Hindlimb muscle (tissue), 1 donor: ENCODE measurements at regions not wholly inside any gene's neighbourhood (a gene's known extent, or its start where the extent isn't known, plus 50 kb on each side); places are given as distances from the start of the nearest gene placed in this dataset.

ENCODE experiments used
- DNase-seq: peaks from one replicate; pipeline ENCODE4 v3.0.0-alpha.2; 2013

DNA sequence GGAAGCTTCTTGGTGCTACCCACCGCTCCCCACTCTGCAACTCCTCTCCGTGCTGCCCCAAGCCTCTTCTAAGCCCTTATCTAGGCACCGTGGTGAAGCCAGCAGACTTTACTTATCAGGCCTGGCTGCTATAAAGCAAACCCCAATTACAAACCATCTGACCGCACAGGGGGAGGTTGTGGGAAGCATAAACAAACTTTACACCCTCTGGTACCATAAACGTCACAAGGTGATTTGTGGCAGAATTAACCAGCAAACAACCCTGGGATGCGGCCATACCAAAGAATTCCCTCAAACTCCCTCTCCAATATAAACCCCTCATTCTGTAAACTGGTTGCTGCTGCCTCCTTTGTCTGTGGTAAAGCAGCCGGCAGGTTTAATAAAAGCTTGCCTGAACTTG, 55.2 kb downstream of the MAGEC2 start:
- DNase-seq, result no peak

DNA sequence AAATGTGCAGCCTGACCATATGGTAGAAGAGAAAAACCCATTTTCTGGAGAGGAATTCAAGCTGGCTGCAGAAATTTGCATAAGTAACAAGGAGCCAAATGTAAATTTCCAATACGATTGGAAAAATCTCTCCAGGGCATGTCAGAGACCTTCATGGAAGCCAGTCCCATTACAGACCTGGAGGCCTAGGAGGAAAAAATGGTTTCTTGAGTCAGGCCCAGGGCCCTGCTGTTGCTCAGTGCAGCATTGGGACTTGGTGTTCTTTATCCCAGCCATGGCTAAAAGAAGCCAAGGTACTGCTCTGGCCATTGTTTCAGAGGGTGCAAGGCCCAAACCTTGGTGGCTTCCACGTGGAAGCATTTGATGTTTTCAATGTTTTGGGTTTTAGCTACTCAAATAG, 70.6 kb downstream of the MAGEC2 start:
- no peak for DNase-seq

DNA sequence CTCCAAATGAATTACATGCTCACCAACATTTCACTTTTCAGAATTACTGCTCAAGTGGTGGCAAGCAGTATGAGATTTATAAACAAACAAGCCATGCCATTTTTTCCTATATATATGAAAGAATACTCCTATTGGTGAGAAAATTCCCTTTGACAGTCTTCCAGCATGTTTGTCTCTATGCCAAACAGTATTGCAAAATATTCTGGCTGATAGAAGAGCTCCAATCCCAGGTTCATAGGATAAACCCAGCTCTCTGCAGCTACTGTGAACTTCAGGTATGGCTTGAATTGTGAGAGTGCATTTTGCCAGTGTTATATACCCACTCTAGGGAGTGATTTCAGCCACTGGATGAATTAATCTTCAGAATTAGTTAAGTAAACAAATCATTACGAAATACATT, 108.8 kb downstream of the MAGEC2 start:
- no peak for DNase-seq

DNA sequence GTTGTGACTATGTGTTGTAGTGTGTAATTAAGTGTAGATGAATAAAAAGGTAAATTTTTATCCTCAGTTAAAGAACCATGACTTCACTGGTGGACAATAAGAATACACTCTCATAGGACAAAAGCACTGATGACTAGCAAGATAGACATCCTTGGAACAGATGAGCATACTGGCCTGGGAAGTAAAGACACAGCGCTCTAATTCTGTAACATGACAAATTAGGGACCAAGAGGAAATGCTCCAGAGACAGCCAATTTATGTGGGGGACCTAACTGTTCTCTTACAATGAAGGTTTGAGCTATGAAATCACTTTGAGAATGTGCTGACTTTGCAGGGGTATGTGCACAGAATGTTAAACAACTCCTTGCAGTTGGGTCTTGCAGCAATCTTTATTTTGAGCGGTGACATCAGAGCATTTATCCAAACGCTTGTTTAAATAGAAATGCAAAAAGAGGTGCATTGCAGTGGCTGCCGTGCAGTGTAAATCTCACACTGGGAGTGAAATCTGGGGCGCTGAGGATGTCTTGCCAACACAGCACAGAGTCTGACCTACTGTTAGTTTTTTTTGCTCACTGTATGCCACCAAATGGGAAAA, 109.3 kb downstream of the MAGEC2 start:
- no peak for DNase-seq

DNA sequence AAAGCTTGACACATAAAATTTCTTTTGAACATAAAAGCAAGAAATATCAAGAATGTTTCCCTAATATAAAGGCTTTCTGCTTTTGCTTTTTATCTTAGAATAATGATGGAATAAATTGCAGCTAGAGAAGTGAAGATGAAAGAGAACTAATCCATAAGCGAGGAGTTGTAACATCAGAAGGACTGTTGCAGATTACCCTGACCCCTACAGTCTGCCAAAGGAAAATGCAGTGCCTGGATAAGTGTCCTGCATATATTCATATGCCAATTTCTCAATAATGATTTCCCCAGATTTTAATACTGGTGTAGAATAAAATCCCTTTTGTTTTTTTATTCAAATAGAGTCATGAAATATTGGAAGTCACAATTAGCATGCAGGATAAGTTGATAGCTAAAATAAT, 115.9 kb downstream of the MAGEC2 start:
- DNase-seq, result peak; percentile 16

DNA sequence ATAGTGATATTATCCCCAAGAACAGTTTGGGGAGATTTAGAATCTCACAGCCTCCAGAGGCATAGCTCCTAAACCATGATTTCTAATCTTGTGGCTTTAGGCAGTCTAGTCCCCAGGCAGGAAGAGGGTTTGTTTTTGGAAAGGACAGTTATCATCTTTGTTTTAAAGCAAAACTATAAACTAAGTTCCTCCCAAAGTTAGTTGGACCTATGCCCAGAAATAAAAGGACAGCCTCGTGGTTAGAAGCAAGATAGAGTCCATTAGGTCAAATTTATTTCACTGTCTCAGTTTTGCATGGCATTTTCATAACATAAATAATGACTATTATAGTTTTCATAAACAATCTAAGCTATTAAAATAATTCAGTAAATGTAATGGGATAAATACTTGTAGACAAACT, 120.5 kb downstream of the MAGEC2 start:
- DNase-seq, result no peak

DNA sequence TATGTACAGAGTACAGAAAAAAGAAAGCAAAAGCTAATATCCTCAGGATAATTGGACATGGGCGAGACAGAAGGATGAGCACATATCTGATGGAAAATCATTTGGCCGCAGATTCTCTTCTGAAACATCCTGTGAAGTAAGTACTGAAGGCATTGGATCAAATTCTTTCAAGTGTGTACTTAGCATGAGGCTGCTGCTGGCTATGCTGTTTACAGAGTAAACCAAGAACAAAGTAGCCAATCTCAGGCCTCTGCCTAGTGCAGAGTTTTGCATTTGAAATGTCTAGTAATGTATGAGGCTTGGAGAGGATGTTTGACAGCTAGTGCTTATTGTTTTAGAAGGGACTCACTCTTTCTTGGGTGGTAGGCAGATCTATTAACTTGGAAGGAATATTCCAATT, 128.5 kb downstream of the MAGEC2 start:
- no peak for DNase-seq

DNA sequence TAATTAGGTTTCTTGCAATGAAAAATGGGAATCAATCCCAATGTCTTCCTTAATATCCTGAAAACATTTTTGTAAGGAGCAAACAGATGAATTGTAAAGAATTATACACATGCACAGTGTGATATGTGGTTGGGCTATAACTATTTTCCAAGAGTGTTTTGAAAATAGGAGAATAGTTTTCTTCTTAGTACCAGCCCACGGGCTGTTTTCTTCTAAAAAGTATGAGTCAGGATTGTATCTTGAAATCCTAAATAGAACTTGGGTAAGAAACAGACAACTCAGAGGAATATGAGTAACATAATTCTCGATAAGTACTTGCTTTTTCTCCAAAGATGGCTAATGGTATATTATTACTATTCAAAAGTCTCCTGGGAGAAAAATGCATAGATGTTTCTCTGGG, 136.7 kb downstream of the MAGEC2 start:
- DNase-seq, result no peak

DNA sequence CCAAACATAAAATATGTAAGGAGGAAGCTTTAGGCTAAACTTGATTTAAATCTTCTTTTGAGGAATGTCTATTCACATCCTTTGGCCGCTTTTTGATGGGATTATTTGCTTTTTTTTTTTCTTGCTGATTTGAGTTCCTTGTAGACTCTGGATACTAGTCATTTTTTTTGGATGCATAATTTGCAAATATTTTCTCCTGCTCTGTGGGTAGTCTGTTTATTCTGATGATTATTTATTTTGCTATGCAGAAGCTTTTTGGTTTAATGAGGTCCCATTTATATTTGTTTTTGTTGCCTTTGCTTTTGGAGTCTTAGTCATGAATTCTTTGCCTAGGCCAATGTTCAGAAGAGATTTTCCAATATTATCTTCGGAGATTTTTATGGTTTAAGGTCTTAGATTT, 144.9 kb downstream of the MAGEC2 start:
- no peak for DNase-seq

DNA sequence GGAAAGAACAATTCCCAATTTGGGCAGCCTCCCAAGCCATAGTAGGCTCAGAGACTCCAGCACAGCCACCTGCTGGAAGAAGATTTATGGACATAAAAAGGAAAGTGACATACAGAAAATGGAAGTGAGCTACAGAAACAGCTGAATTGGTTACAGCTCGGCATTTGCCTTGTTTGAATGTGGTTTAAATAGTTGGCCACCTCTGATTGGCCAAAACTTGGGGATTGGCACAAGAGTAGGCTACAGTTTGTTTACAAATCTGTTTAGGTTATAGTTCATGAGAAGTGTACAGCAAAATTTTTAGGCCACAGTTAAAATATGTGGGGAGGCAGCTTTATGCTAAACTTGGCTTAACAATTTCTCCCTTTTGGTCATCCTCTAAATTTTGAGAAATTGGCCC, 150.4 kb downstream of the MAGEC1 start:
- DNase-seq, result no peak

DNA sequence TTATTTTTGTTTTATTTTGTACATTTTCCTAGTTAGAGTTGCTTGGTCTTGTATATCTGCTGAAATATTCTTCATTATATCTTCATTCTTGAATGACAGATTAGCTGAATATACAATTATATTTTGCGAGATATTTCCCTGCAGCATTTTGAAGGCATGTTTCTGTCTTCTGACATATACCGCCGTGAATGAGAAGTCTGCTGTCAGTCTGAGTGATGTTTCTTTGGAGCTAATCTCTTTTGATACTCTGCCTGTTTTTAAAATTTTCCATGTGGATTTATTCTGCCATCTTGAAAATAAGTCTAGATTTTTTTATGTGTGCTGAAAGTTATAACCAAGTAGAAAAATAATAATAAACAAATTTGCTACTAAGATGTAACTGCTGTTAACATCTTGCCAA, 148.5 kb downstream of the MAGEC1 start:
- DNase-seq, result no peak

DNA sequence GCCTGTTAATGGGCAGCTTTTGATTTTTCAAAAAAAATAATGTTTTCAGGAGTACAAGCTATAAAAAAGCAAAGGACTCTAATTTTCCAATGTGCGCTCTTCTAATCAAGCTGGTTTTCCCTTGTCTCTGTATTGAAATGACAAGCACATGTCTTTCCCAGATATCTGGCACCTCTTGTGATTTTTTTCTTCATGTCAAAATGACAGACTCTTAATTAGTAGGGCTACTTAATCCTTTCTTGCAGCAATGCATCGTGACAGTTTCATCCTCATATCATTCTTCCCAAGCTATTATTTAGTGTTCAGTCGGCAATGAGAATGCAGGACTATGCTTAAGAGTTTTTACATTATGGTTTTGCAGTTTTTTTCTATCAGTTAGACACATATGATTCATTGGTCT, 139.5 kb downstream of the MAGEC1 start:
- DNase-seq, result no peak

DNA sequence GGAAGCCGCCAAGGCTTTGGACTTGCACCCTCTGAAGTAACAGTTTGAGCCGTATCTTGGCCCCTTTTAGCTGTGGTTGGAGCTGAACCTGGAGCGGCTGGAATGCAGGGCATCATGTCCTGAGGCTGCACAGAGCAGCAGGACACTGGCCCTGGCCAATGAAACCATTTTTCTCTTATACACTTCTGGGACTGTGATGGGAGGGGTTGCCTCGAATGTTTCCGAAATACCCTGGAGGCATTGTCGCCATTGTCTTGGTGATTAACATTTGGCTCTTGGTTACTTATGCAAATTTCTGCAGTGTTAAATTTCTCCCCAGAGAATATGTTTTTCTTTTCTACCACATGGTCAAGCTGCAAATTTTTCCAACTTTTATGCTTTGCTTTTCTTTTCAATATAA, 137.2 kb downstream of the MAGEC1 start:
- no peak for DNase-seq

DNA sequence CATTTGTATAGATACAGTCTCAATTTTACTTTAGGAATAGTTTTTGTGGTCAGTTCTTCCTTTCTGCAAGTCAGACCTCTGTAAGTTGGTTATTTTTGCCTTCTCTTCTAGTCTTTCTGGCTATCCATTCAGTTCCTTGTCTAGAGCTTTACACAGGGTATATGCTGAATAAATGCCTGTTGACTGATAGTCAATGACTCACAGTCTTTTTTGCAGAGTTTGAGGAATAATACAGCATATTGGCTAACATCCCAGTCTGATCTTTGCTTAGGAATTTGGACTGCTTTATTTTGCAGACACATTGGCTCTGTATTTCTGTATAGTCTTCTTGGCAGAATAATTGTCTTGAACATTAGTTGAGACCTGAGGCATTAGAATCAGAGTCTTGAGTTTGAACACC, 132.4 kb downstream of the MAGEC1 start:
- no peak for DNase-seq

DNA sequence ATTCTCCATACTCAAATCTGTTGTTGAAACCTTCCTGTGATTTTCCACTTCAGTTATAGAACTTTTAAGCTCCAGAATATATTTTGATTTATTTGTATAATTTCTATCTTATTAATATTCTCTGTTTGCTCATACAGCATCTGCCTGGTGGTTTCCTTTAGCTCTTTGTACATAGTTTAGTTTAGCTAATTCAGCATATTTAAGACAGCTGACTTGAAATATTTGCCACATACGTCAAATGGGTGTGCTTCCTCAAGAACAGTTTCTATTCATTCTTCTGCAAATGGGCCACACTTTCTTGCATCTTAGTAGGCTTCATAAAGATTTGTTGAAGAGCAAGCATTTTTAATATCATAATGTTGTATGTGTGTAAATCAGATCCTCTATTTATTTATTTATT, 101.8 kb downstream of the MAGEC1 start:
- no peak for DNase-seq

DNA sequence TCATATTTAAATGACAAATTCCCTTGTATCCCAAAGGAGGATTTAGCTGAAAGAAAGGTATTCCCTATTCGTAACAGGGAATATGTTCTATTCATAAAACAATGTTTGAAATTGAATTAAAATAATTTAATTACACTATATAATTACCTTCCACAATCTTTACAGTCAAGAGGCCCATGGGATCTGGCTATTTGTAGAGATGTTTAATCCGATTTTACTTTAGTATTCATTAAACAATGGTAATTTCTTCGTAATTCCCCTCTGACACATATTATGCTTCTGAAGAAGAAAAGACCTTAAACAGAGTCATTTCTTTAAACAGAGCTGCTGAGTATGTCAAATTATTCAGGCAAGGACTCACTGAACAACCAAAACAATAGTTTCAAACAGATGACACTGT, 98.8 kb downstream of the MAGEC1 start:
- DNase-seq, result no peak

DNA sequence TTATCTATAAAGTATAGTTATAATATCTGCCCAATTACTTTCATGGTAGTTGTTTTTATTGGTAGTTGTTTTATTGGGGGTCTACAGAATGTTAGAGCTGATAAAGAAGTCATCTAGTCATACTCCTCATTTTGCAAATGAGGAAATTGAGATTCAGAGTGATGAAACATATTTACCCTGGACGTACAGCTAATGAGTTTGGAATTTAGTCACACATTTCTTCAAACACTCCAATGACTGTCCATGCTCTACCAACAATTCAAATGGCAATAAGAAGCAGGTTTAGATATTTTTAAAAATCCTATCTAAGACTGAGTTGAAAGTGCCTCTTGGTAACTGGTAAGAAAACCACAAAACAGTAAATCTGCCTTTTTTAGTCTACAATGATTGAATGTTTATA, 98.2 kb downstream of the MAGEC1 start:
- no peak for DNase-seq

DNA sequence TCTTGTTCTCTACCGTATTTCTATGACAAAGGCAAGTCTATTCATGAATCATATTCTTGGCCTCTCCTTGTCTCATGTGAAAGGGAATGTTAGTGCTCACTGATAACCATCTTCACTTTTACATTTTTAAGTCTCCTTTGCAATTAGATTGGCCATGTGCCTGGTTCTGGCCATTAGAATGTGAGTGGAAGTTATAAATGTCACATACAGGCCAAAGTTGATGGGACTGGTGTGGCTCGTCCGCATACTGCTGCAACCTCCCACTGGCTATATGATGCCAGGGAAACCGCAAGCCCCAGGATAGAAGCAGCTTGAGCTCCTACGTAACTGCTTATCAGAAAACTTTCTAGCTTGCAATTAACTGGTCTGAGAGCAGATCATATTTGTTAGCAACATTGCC, 86.1 kb downstream of the MAGEC1 start:
- no peak for DNase-seq

DNA sequence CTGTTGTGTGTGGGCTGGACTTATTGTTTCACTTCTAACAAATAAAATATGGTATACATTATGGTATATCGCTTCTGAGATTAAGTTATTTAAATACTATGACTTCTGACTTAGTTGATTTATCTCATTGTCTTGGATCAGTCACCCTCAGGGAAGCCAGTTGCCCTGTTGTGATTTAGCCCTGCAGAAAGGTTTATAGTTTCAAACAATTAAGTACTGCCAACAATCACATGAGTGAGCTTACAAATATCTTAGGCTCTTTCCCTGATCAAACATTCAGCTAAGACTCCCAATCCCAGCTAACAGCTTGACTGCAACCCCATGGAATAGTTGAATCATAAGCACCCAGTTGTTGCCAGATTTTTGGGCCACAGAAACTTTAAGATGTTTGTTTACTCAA, 85.4 kb downstream of the MAGEC1 start:
- no peak for DNase-seq

DNA sequence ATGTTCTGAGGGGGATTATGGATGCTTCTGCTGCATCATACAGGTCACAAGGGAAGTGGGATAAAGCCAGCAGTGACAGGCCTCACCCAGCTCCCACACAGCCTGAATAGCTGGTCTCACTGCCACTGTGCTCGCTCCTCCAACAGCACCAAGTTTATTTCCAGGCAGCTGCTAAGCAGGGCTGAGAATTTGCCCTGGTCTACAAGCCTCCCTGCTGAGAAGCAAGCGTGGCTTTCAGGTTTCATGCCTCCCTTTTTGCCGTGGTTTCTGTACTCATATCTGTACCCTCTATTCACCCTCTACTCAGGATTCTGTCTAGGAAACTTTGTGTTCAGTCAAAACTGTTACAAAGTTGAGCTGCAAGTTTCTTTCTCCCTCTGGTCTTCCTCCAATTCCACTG, 78.6 kb downstream of the MAGEC1 start:
- DNase-seq, result no peak

DNA sequence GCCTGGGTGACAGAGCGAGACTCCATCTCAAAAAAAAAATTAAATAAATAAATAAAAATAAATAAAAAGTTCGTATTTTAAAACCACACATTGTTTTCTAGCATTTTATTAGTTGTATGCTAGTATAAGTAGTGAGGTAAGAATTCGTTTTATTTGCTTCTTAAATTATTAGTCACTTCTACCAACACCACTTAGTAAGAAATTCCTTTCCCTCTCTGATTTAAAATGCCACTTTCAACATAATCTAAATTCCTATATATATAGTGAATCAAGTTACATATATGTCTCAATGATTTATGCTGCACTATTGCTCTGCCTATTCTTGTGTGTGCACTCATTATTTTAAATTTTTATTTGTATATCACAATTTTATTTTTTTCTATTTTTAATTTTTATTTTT, 72.1 kb downstream of the MAGEC1 start:
- no peak for DNase-seq

DNA sequence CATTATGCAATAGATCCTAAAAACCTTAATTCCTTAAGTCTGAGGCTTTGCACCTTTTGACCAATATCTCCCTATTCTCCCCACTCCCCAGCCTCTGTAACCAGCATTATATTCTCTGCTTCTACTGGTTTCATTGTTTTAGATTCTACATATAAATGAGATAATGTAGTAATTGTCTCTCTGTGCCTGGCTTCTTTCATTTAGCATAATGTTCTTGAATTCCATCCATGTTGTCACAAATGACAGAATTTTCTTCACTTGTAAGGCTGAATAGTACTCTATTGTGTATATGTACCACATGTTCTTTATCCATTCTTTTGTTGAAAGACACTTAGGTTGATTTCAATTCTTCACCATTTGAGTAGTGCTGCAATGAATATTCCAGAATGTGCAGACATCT, 66.0 kb downstream of the MAGEC1 start:
- DNase-seq, result no peak

DNA sequence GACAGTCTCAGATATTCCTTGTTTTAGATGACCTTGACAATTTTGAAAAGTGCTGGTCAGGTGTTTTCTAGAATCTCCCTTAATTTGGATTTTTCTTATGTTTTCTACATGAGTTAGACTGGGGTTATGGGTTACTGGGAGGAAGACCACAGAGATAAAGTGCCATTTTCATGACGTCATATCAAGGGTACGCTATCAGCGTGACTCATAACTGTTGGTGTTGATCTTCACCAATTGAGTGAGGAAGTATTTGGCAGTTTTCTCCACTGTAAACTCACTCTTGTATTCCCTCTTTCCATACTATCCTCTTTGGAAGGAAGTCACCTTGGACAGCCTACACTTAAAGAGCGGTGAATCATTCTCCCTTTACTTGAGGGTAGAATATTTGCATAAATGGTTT, 56.9 kb downstream of the MAGEC1 start:
- no peak for DNase-seq
